ENCODE measurements at regions not wholly inside any gene's neighbourhood (a gene's known extent, or its start where the extent isn't known, plus 50 kb on each side); places are given as distances from the start of the nearest gene placed in this dataset.

DNA sequence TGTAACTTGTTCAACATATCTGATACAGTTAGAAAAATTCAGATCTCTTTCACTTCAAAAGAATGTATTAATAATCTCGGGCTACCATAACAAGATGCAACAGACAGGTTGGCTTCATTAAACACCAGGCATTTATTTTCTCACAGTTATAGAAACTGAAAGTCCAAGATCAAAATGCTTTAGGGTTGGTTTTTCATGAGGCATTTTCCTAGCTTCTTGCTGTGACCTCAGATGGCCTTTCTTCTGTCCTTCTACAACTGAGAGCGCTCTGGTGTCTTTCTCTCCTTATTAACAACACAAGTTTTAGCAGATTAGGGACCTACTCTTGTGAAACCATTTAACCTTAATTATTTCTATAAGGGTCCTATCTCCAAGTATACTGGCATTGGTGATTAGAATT is 452.5 kb downstream of the ZNF804A start:
- TF ChIP-seq CTCF (IDR thresholded peaks at IDR 0.05) (no peak), POLR2A (IDR thresholded peaks at IDR 0.05) (no peak)

All from body of pancreas (tissue), 4 donors.